HEK293 (cell line): ENCODE measurements at regions not wholly inside any gene's neighbourhood (a gene's known extent, or its start where the extent isn't known, plus 50 kb on each side); places are given as distances from the start of the nearest gene placed in this dataset.

Source experiments
- CTCF ChIA-PET: fragments of 350-600 bp; formaldehyde crosslinking; extraction: SDS; loops from one replicate; lab custom pipeline; 2021; ENCODE audit warnings: antibody characterized with exemption; lab: Yijun Ruan, JAX
- POLR2A ChIA-PET: fragments of 300-600 bp; formaldehyde crosslinking; extraction: SDS; loops from one replicate; lab custom pipeline; 2020; ENCODE audit warnings: antibody characterized with exemption, inconsistent platforms; lab: Yijun Ruan, JAX
- H3K27ac ChIP-seq: fragments of 200-500 bp; sonication (Bioruptor generic); 2 replicates; pipeline ENCODE4 v1.5.1; 2014; ENCODE audit warnings: low read depth, low read length, control low read depth, inconsistent platforms; ENCODE audit errors: extremely low read depth
- H3K36me3 ChIP-seq, 2 experiments: fragments of 200-500 bp in 1 of 2; sonication (Bioruptor generic) in 1 of 2; 1 replicate in 1 of 2; 2 replicates in 1 of 2; pipeline ENCODE4 v1.5.1; 2014 to 2017; ENCODE audit warnings: inconsistent platforms in 2 of 2, low read length in 2 of 2; ENCODE audit not compliant: control insufficient read depth in 2 of 2, insufficient read depth in 1 of 2
- H3K4me1 ChIP-seq: fragments of 200-500 bp; sonication (Bioruptor generic); 2 replicates; pipeline ENCODE4 v1.5.1; 2014; ENCODE audit warnings: mild to moderate bottlenecking, low read length, inconsistent platforms; ENCODE audit not compliant: control insufficient read depth, insufficient read depth
- H3K4me3 ChIP-seq: 2 replicates; pipeline ENCODE4 v1.5.1; 2011; ENCODE audit warnings: low read depth, mild to moderate bottlenecking, control low read depth, low read length, moderate library complexity
- H3K9me3 ChIP-seq: fragments of 200-500 bp; sonication (Bioruptor generic); 2 replicates; pipeline ENCODE4 v1.5.1; 2014; ENCODE audit warnings: low read depth, low read length, inconsistent platforms; ENCODE audit not compliant: control insufficient read depth, insufficient read depth
- IKZF3 ChIP-seq: fragments of 450-650 bp; IDR thresholded peaks from 2 replicates; pipeline ENCODE4 v1.5.0; 2018; ENCODE audit warnings: missing biosample characterization, mild to moderate bottlenecking, missing genetic modification characterization, moderate library complexity
- KLF16 ChIP-seq: fragments of 450-650 bp; formaldehyde crosslinking; IDR thresholded peaks from 2 replicates; pipeline ENCODE4 v1.5.1; 2017; ENCODE audit warnings: missing biosample characterization, missing genetic modification characterization
- OSR2 ChIP-seq: fragments of 450-650 bp; formaldehyde crosslinking; IDR thresholded peaks from 2 replicates; pipeline ENCODE4 v1.5.1; 2016; ENCODE audit warnings: missing biosample characterization, missing genetic modification characterization
- PRDM10 ChIP-seq: fragments of 450-650 bp; formaldehyde crosslinking; IDR thresholded peaks from 2 replicates; pipeline ENCODE4 v1.5.1; 2016; ENCODE audit warnings: missing biosample characterization, missing genetic modification characterization
- SALL2 ChIP-seq: fragments of 450-650 bp; formaldehyde crosslinking; IDR thresholded peaks from 2 replicates; pipeline ENCODE4 v1.5.0; 2017; ENCODE audit warnings: missing biosample characterization, mild to moderate bottlenecking, missing genetic modification characterization, borderline replicate concordance
- SETDB1 ChIP-seq: IDR thresholded peaks from one replicate; pipeline ENCODE4 v1.6.1; 2017; ENCODE audit warnings: mild to moderate bottlenecking, low read length, moderate library complexity, mixed read lengths; ENCODE audit not compliant: insufficient read length
- SP3 ChIP-seq: fragments of 450-650 bp; formaldehyde crosslinking; IDR thresholded peaks from 2 replicates; pipeline ENCODE4 v1.5.1; 2016; ENCODE audit warnings: missing biosample characterization, missing genetic modification characterization
- WT1 ChIP-seq: fragments of 450-650 bp; formaldehyde crosslinking; IDR thresholded peaks from 2 replicates; pipeline ENCODE4 v1.5.1; 2016; ENCODE audit warnings: missing biosample characterization, missing genetic modification characterization
- ZNF10 ChIP-seq: fragments of 450-650 bp; formaldehyde crosslinking; IDR thresholded peaks from 2 replicates; pipeline ENCODE4 v1.5.1; 2017; ENCODE audit warnings: missing biosample characterization, missing genetic modification characterization
- ZNF146 ChIP-seq: fragments of 450-650 bp; formaldehyde crosslinking; IDR thresholded peaks from 2 replicates; pipeline ENCODE4 v1.5.1; 2016; ENCODE audit warnings: missing biosample characterization, missing genetic modification characterization
- ZNF221 ChIP-seq: fragments of 450-650 bp; formaldehyde crosslinking; IDR thresholded peaks from 2 replicates; pipeline ENCODE4 v1.5.1; 2017; ENCODE audit warnings: missing biosample characterization, missing genetic modification characterization, borderline replicate concordance
- ZNF404 ChIP-seq: fragments of 450-650 bp; formaldehyde crosslinking; IDR thresholded peaks from 2 replicates; pipeline ENCODE4 v1.5.1; 2017; ENCODE audit warnings: missing biosample characterization, missing genetic modification characterization
- ZNF473 ChIP-seq: fragments of 450-650 bp; formaldehyde crosslinking; IDR thresholded peaks from 2 replicates; pipeline ENCODE4 v1.5.1; 2017; ENCODE audit warnings: missing biosample characterization, missing genetic modification characterization
- ZNF513 ChIP-seq: fragments of 450-650 bp; IDR thresholded peaks from 2 replicates; pipeline ENCODE4 v1.5.1; 2018; ENCODE audit warnings: missing biosample characterization, missing genetic modification characterization
- ZNF610 ChIP-seq: fragments of 450-650 bp; formaldehyde crosslinking; IDR thresholded peaks from 2 replicates; pipeline ENCODE4 v1.5.1; 2016; ENCODE audit warnings: missing biosample characterization, missing genetic modification characterization, borderline replicate concordance
- ZNF639 ChIP-seq: fragments of 450-650 bp; formaldehyde crosslinking; IDR thresholded peaks from 2 replicates; pipeline ENCODE4 v1.5.1; 2016; ENCODE audit warnings: missing biosample characterization, missing genetic modification characterization
- ZNF658 ChIP-seq: fragments of 450-650 bp; formaldehyde crosslinking; IDR thresholded peaks from 2 replicates; pipeline ENCODE4; 2016; ENCODE audit warnings: missing biosample characterization, missing genetic modification characterization
- ZNF776 ChIP-seq: fragments of 450-650 bp; formaldehyde crosslinking; IDR thresholded peaks from 2 replicates; pipeline ENCODE4 v1.5.0; 2017; ENCODE audit warnings: missing biosample characterization, missing genetic modification characterization, borderline replicate concordance
- ZSCAN4 ChIP-seq: fragments of 450-650 bp; formaldehyde crosslinking; IDR thresholded peaks from 2 replicates; pipeline ENCODE4 v1.5.1; 2017; ENCODE audit warnings: missing biosample characterization, missing genetic modification characterization
- ZXDB ChIP-seq: fragments of 450-650 bp; formaldehyde crosslinking; IDR thresholded peaks from 2 replicates; pipeline ENCODE4 v1.5.1; 2016; ENCODE audit warnings: missing biosample characterization, missing genetic modification characterization

- no peak overlapping the region for H3K27ac ChIP-seq
- H3K9me3 ChIP-seq = no peaks in the 10 kb centered on the region
- CTCF ChIA-PET = no interaction called here
- no peak for TF ChIP-seq IKZF3 (tag by site-specific recombination)
- TF ChIP-seq ZNF639 (tag by site-specific recombination) = no peak
- no peak for TF ChIP-seq SP3
- no peak for TF ChIP-seq WT1 (tag by site-specific recombination)
- no peak for TF ChIP-seq SALL2 (tag by site-specific recombination)
- TF ChIP-seq ZNF146 (tag by site-specific recombination) = no peak
- no peak for TF ChIP-seq PRDM10
- TF ChIP-seq ZNF10 = no peak
- no peak for TF ChIP-seq SETDB1
- TF ChIP-seq ZNF404 (tag by site-specific recombination) = no peak
- TF ChIP-seq ZNF610 (tag by site-specific recombination) = no peak
- no peak for TF ChIP-seq ZNF513 (tag by site-specific recombination)
- no peak for TF ChIP-seq ZSCAN4 (tag by site-specific recombination)
- no peak for TF ChIP-seq ZNF473 (tag by site-specific recombination)
- TF ChIP-seq KLF16 (tag by site-specific recombination) = no peak
- TF ChIP-seq OSR2 (tag by site-specific recombination) = no peak
- no peak for TF ChIP-seq ZNF776 (tag by site-specific recombination)
- H3K4me3 ChIP-seq = no peak overlapping the region
- POLR2A ChIA-PET = no interaction called here
- H3K4me1 ChIP-seq = no peaks in the 10 kb centered on the region
- no peaks in the 10 kb centered on the region for H3K36me3 ChIP-seq
These were observed 397.3 kb downstream of the RPS6KC1 start for GRCh38 chr1:213448360-213448759.

- POLR2A ChIA-PET = no interaction called here
These were observed 397.7 kb downstream of the RPS6KC1 start for GRCh38 chr1:213448776-213449175.

More at GRCh38 chr1:213448776-213449175, 397.7 kb downstream of the RPS6KC1 start:
- Histone ChIP-seq H3K27ac (no peak overlapping the region), H3K4me3 (no peak overlapping the region), H3K9me3 (no peaks in the 10 kb centered on the region), H3K4me1 (no peaks in the 10 kb centered on the region), H3K36me3 (no peaks in the 10 kb centered on the region)
- TF ChIP-seq ZNF658 (tag by site-specific recombination) (no peak), ZNF221 (tag by site-specific recombination) (no peak), IKZF3 (tag by site-specific recombination) (no peak), ZXDB (no peak)
- CTCF ChIA-PET = no interaction called here
